SU-DHL-6 (cell line): ENCODE measurements at regions not wholly inside any gene's neighbourhood (a gene's known extent, or its start where the extent isn't known, plus 50 kb on each side); places are given as distances from the start of the nearest gene placed in this dataset.

Experiments used
- EZH2phosphoT487 ChIP-seq: fragments of 200-600 bp; sonication (generic), shearing (Covaris generic); conservative IDR thresholded peaks from 2 replicates; pipeline ENCODE4 v1.6.1; 2018; ENCODE audit warnings: mild to moderate bottlenecking, antibody characterized with exemption, low read length, moderate library complexity, mixed read lengths
- TF ChIP-seq, protein P1 (sequence below): fragments of 200-600 bp; sonication (generic); IDR thresholded peaks from one replicate; pipeline ENCODE4 v1.5.1; 2017; ENCODE audit warnings: antibody characterized with exemption, mild to moderate bottlenecking, low read length, moderate library complexity; ENCODE audit not compliant: insufficient read depth, poor library complexity, severe bottlenecking

DNA sequence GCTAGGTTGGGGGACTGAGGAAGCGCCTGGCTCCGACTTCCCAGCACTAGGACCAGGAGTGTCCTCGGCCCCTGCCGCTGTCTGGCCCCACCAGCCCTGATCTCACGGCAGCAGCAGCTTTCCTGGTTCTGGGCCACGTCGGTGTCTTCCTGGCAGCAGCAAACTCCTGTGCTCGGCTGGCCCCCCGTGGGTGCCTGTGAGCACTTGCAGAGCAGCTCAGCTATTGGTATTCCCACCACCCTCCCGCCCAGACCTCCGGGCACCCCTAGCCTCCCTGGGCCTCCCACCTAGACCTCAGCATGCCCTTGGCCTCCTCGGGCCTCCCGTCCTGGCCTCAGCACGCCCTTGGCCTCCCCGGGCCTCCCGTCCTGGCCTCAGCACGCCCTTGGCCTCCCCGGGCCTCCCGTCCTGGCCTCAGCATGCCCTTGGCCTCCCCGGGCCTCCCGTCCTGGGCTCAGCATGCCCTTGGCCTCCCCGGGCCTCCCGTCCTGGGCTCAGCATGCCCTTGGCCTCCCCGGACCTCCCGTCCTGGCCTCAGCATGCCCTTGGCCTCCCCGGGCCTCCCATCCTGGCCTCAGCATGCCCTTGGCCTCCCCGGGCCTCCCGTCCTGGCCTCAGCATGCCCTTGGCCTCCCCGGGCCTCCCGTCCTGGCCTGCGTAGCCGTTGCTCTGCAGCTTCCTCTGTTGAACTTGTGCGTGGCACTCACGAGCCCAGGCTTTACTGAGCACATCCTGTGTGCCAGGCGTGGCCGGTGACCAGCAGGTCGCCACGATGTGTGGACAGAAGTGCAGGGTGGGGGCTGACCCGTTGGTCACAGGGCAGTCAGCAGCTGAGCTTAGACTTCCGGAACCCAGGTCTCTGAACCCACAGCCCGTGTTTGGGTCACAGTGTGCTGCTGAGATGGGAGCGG, 51.8 kb upstream of the ACSF3 start:
- TF ChIP-seq, protein P1, sequence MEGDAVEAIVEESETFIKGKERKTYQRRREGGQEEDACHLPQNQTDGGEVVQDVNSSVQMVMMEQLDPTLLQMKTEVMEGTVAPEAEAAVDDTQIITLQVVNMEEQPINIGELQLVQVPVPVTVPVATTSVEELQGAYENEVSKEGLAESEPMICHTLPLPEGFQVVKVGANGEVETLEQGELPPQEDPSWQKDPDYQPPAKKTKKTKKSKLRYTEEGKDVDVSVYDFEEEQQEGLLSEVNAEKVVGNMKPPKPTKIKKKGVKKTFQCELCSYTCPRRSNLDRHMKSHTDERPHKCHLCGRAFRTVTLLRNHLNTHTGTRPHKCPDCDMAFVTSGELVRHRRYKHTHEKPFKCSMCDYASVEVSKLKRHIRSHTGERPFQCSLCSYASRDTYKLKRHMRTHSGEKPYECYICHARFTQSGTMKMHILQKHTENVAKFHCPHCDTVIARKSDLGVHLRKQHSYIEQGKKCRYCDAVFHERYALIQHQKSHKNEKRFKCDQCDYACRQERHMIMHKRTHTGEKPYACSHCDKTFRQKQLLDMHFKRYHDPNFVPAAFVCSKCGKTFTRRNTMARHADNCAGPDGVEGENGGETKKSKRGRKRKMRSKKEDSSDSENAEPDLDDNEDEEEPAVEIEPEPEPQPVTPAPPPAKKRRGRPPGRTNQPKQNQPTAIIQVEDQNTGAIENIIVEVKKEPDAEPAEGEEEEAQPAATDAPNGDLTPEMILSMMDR, result no peak
- TF ChIP-seq EZH2phosphoT487, result no peak
